Mucosa of descending colon (tissue), 3 donors: ENCODE measurements at regions not wholly inside any gene's neighbourhood (a gene's known extent, or its start where the extent isn't known, plus 50 kb on each side); places are given as distances from the start of the nearest gene placed in this dataset.

Experiments
- ATAC-seq: fragments of 200-7000 bp; cut with Tn5 transposase; one replicate; pipeline ENCODE4 v1.9.1; 2020; ENCODE audit warnings: mild to moderate bottlenecking, moderate library complexity
- DNase-seq, 3 donors: peaks; one replicate each; pipeline ENCODE4 v3.0.0-alpha.2; 2020
- H3K36me3 ChIP-seq: fragments of 200-600 bp; one replicate; pipeline ENCODE4 v1.8.0; 2021; ENCODE audit warnings: low read depth, mild to moderate bottlenecking
- H3K4me1 ChIP-seq: fragments of 200-600 bp; one replicate; pipeline ENCODE4 v1.8.0; 2021; ENCODE audit warnings: low read depth, mild to moderate bottlenecking
- H3K4me3 ChIP-seq: fragments of 200-600 bp; one replicate; pipeline ENCODE4 v1.8.0; 2021; ENCODE audit warnings: mild to moderate bottlenecking
- H3K9me3 ChIP-seq: fragments of 200-600 bp; one replicate; pipeline ENCODE4 v1.8.0; 2021; ENCODE audit warnings: mild to moderate bottlenecking
- CTCF ChIP-seq: fragments of 200-600 bp; IDR thresholded peaks from one replicate; pipeline ENCODE4 v1.8.0; 2022; ENCODE audit warnings: antibody characterized with exemption, mild to moderate bottlenecking
- intact Hi-C, 2 donors: fragments of 100-400 bp; cut with DNase I in 1 of 2; cut with micrococcal nuclease in 1 of 2; formaldehyde crosslinking; loops; one replicate each; pipeline versions ENCODE4 v1.11.0 to v1.11.1; 2022; cut with DNase I, micrococcal nuclease
- donor health status: DM: no; HTN: no; CAD: no; lungs with moderate emphysema.
- donor health status: DM: no; HTN: no; CAD: no.
- donor health status: DM: no; HTN: yes; CAD: no.

DNA sequence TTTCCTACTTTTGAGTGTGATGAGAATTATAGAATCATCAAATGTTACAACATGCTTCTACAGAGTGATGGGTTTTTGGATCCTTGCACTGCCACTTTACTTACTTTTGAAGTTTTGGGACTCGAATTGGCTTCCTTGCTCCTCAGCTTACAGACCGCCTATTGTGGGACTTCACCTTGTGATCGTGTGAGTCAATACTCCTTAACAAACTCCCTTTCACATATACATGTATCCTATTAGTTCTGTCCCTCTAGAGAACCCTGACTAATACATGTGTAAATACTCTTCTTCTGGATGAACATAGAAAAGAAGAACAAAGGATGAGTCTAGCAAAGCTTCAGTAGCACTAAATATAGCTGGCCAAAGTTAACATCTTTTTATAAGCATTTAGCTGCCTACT, 98.7 kb upstream of the PDE4D start:
- Histone ChIP-seq H3K4me3 (no peak overlapping the region), H3K36me3 (no peaks in the 10 kb centered on the region), H3K9me3 (no peaks in the 10 kb centered on the region), H3K4me1 (no peaks in the 10 kb centered on the region)
- TF ChIP-seq CTCF, result no peak
- no peak for ATAC-seq
- no peak for DNase-seq
- intact Hi-C loops, result no loop called here

DNA sequence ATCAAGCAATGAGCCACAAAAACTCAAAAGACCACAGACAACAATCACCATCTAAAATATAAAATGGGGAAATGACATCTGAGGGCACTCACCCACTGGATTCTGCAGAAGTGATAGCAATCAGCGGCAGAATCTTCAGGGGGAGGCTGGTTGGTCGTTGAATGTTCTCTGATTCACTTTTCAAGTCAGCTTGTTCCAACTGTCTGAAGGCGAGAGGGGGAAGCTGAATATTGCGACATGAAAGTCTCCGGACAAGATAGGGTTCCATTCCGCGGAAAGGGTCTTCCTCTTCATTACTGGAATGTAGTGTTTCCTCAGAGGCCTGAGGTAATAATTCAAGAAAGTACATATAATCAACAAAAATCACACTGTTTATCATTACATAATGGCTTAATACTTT, 94.9 kb upstream of the PDE4D start:
- H3K36me3 ChIP-seq, result no peaks in the 10 kb centered on the region
- H3K4me1 ChIP-seq, result no peaks in the 10 kb centered on the region
- no peaks in the 10 kb centered on the region for H3K9me3 ChIP-seq
- ATAC-seq, result no peak
- no peak for TF ChIP-seq CTCF
- intact Hi-C loops, result no loop called here
- DNase-seq, result no peak
- H3K4me3 ChIP-seq, result no peak overlapping the region

DNA sequence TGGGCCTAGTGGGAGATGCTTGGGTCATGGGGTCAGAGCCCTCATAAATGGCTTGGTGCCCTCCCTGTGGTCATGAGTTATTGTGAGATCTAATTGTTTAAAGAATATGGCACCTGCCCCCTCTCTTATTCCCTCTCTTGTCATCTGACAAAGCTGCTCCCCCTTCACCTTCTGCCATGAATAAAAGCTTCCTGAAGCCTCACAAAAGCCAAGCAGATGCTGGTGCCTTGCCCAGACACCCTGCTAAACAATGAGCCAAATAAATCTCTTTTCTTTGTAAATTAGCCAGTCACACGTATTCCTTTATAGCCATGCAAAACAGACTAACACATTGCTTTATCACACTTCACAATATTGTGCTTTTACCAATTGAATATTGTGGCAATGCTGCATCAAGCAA, 82.8 kb upstream of the PDE4D start:
- Histone ChIP-seq H3K4me3 (no peak overlapping the region), H3K4me1 (no peaks in the 10 kb centered on the region), H3K9me3 (no peaks in the 10 kb centered on the region), H3K36me3 (no peaks in the 10 kb centered on the region)
- DNase-seq (no peak), ATAC-seq (no peak)
- TF ChIP-seq CTCF, result no peak
- intact Hi-C loops, result no loop called here

GRCh38 chr5:59972043-59972442, 78.5 kb upstream of the PDE4D start:
- ATAC-seq (no peak), DNase-seq (no peak)
- no peaks in the 10 kb centered on the region for H3K9me3 ChIP-seq
- no peaks in the 10 kb centered on the region for H3K36me3 ChIP-seq
- intact Hi-C loops, result no loop called here
- H3K4me3 ChIP-seq, result no peak overlapping the region
- H3K4me1 ChIP-seq, result no peaks in the 10 kb centered on the region
- no peak for TF ChIP-seq CTCF

DNA sequence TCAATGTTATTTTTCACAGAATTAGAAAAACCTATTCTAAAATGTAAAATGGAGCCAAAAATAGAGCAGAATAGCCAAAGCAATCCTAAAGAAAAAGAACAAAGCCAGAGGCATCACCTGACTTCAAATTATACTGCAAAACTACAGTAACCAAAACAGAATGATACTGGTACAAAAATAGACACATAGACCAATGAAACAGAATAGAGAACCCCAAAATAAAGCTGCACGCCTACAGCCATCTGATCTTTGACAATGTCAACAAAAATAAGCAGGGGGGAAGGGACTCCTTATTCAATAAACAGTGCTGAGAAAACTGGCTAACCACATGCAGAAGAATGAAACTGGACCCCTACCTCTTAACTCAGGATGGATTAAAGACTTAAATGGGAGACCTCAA, 65.8 kb upstream of the PDE4D start:
- Histone ChIP-seq H3K9me3 (no peaks in the 10 kb centered on the region), H3K36me3 (no peaks in the 10 kb centered on the region), H3K4me1 (no peaks in the 10 kb centered on the region), H3K4me3 (no peak overlapping the region)
- ATAC-seq (no peak), DNase-seq (no peak)
- no peak for TF ChIP-seq CTCF
- intact Hi-C loops, result no loop called here

DNA sequence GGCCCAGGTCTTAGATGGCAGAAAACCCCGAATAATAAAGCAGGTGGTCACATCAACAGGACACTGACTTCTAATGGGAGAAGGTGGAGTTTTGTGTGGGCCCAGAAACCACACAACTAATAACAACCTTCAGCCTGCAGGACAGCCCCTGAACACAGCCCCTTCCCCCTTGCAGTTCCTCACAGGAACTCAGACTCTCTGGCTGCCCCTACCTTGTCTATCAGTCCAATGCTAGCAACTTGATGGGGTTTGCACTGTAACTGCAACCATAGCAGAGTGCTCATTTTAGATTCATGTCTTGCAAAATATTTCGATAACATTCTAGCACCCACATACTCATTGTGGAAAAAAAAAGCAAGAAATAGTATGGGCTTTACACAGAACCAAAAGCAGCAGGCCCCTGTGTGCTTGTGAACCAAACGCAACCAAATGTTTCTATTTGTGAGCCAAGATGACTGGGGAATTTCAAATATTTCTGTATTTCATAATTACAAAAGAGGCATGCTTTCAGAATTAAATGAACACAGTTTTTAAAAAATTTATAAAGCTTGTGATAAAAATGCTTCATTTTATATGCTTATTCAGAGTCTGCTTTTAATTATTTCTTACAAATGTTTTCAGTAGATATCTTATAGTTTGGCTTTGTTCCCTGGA, 62.7 kb upstream of the PDE4D start:
- H3K4me3 ChIP-seq, result no peak overlapping the region
- H3K36me3 ChIP-seq, result no peaks in the 10 kb centered on the region
- TF ChIP-seq CTCF, result no peak
- DNase-seq (no peak), ATAC-seq (no peak)
- H3K4me1 ChIP-seq, result no peaks in the 10 kb centered on the region
- no peaks in the 10 kb centered on the region for H3K9me3 ChIP-seq
- intact Hi-C loops, result no loop called here
